ENCODE measurements at regions not wholly inside any gene's neighbourhood (a gene's known extent, or its start where the extent isn't known, plus 50 kb on each side); places are given as distances from the start of the nearest gene placed in this dataset.
"Not testable (repeated sequence)": the region's sequence is repeated elsewhere in the genome, so short reads cannot be mapped to it uniquely, and the experiment has no call there.

DNA sequence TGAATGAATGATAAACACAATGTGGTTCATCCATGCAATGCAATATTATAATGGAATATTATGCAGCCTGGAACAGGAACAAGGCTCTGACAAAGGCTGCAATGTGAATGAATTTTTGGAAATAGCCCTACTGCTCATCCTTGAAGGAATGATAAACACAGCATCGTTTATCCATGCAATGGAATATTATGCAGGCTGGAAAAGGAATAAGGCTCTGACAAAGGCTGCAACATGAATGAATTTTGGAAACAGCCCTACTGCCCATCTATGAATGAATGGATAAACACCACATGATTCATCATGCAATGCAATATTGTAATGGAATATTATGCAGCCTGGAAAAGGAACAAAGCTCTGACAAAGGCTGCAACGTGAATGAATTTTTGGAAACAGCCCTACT lies 159.4 kb downstream of the CRLF2 start:
- DNase-seq: no peak

DNA sequence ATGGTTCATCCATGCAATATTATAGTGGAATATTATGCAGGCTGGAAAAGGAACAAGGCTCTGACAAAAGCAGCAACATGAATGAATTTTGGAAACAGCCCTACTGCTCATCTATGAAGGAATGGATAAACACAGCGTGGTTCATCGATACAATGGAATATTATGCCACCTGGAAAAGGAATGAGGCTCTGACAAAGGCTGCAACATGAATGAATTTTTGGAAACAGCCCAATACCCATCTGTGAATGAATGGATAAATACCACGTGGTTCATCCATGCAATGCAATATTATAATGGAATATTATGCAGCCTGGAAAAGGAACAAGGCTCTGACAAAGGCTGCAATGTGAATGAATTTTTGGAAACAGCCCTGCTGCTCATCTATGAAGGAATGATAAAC lies 160.4 kb downstream of the CRLF2 start:
- no peak for DNase-seq

- DNase-seq: no peak
These were observed 161.0 kb downstream of the CRLF2 start for GRCh38 chrX:1051421-1051820.

GRCh38 chrX:1045680-1046314 lies 166.7 kb downstream of the CRLF2 start:
- no peak for DNase-seq

GRCh38 chrX:1041091-1041490 lies 171.4 kb downstream of the CRLF2 start:
- no peak for DNase-seq

- not testable (repeated sequence) for DNase-seq
These were observed 176.5 kb downstream of the CRLF2 start for GRCh38 chrX:1035931-1036330.

DNA sequence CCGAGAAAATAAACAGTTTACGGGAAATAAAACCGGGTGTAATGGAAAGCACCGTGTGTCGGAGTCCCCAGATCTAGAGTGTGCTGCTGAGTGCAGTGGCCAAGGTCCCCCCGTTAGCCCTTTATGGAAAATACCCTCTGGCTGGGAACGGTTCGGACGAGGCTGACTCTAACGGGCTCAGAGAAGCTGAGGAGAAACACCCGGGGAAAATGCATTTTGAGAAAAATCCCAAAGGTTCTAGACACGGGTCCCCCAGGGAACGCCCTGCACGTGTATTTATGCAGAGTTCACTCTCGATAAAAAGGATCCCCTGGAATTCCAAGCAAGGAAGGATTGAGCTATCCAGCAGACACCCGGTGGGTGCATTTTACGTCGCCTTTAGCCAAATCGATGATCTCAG lies 177.2 kb downstream of the CRLF2 start:
- DNase-seq: no peak

- no peak for DNase-seq
These were observed 177.7 kb downstream of the CRLF2 start for GRCh38 chrX:1034717-1035116.

- DNase-seq: no peak
These were observed 180.7 kb downstream of the CRLF2 start for GRCh38 chrX:1031521-1032430.

GRCh38 chrX:1029494-1029893 lies 183.0 kb downstream of the CRLF2 start:
- DNase-seq: no peak

DNA sequence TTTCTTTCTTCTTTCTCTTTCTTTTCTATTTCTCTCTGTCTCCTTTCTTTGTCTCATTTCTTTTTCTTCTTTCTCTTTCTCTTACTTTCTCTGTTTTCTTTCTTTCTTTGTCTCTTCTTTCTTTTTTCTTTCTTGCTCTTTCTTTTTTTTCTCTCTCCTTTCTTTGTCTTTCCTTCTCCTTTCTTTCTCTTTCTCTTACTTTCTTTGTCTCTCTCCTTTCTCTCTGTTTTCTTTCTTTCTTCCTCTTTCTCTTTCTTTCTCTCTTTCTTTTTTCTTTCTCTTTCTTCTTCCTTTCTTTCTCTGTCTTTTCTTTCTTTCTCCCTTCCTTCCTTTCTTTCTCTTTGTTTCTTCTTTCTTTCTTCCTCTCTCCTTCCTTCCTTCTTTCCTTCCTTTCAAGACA lies 184.8 kb downstream of the CRLF2 start:
- DNase-seq: no peak

- DNase-seq: peak; percentile 12
These were observed 185.3 kb downstream of the CRLF2 start for GRCh38 chrX:1027133-1027532.

DNA sequence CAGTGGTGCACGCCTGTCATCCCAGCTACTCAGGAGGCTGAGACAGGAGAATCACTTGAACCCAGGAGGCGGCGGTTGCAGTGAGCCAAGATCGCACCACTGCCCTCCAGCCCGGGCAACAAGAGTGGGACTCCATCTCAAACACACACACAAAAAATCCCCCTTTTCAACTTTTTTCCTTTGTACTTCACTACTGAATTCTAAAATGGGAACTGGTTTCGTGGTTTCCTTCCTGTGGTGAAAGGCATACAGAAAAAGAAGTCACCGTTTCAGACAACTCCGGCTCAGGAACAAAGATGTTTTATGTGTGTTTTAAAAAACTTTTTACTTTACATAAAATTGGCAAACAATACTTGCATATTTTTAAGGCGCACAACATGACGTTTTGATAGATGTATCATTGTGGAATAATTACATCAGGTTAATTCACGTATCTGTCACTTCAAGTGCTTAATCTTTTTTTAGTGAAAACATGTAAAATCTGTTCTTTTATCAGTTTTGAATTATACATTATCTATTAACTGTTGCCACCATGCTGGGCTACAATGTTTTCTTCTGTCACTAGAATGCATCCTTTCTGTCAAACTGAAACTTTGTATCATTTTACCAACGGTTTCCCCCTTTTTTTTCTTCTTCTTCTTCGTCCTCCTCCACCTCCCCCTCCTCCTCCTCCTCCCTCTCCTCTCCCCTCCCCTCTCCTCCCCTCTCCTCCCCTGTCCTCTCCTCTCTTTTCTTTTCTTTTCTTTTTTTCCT lies 186.0 kb downstream of the CRLF2 start:
- DNase-seq: no peak

DNA sequence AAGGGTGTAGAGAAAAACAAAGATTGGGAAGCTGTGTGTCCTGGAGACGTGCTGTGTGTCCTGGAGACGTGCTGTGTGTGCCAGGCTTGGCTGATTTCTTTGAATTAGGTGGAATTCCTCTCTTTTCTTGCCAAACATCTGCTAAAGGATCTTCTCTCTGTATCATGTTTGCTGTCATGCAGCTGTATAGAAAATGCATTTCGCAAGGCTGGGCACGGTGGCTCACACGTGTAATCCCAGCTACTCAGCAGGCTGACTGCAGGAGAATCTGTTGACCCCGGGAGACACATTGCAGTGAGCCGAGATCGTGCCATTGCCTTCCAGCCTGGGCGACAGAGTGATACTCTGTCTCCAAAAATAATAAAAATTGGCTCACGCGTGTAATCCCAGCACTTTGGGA lies 187.0 kb downstream of the CRLF2 start:
- DNase-seq: no peak

DNA sequence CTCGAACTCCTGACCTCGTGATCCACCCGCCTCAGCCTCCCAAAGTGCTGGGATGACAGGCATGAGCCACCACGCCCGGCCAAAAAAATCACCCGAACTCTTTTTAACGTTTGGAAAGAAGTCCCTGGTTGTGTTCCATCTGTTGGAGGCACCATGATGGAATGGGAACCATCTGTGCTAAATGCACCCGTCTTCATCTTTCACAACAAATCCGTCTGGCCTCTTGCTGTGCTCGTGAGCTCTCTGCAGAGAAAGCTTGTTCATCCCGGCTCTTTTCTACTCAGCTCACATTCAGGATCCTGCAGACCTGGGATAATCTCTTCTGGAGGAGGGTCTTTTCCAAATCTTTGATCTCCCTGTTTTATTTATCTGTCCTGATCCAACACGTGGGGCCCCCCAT lies 188.8 kb downstream of the CRLF2 start:
- DNase-seq: no peak

DNA sequence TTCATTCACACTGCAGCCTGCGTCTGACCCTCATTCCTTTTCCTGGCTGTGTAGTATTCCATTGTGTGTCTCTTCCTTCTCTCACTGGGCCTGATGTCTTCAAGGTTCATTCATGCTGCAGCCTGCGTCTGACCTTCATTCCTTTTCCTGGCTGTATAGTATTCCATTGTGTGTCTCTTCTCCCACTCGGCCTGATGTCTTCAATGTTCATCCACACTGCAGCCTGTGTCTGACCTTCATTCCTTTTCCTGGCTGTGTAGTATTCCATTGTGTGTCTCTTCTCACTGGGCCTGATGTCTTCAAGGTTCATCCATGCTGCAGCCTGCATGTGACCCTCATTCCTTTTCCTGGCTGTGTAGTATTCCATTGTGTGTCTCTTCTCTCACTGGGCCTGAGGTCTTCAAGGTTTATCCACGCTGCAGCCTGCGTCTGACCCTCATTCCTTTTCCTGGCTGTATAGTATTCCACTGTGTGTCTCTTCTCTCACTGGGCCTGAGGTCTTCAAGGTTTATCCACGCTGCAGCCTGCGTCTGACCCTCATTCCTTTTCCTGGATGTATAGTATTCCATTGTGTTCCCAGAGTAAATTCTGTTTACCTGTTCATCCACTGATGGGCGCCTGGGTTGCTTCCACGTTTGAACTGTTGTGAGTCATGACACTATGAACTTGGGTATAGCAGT lies 191.0 kb downstream of the CRLF2 start:
- not testable (repeated sequence) for DNase-seq

DNA sequence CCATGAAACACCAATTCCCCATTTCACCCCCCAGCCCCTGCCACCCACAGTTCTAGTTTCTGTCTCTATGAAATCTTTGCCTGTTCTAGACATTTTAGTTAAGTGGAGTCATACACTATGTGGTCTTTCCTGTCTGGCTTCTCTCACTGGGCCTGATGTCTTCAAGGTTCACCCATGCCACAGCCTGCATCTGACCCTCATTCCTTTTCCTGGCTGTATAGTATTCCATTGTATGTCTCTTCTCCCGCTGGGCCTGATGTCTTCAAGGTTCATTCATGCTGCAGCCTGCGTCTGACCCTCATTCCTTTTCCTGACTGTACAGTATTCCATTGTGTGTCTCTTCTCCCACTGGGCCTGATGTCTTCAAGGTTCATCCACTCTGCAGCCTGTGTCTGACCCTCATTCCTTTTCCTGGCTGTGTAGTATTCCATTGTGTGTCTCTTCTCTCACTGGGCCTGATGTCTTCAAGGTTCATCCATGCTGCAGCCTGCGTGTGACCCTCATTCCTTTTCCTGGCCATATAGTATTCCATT lies 191.7 kb downstream of the CRLF2 start:
- DNase-seq: no peak

DNA sequence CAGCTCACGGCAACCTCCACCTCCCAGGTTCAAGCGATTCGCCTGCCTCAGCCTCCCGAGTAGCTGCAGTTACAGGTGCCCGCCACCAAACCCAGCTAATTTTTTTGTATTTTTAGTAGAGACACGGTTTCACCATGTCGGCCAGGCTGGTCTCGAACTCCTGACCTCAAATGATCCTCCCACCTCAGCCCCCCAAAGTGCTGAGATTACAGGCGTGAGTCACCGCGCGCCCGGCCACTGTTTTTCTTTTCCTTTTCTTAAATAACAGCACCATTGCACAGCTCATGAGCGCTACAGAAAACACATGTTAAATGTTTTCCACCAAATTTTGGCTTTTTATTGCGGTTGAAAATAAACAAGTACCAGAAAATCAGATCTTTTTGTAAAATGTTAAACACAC lies 195.5 kb downstream of the CRLF2 start:
- DNase-seq: not testable (repeated sequence)

DNA sequence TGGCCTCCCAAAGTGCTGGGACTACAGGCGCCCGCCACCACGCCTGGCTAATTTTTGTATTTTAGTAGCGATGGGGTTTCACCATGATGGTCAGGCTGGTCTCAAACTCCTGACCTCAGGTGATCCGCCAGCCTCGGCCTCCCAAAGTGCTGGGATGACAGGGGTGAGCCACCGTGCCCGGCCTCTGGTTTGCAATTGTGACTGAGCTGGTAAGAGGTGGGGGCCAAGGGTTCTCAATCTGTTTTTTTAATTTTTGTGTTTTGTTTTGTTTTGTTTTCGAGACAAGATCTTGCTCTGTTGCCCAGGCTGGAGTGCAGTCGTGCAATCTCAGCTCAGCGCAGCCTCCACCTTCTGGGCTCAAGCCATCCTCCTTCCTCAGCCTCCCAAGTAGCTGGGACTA lies 196.2 kb downstream of the CRLF2 start:
- DNase-seq: not testable (repeated sequence)

GRCh38 chrX:1012678-1013300 lies 199.7 kb downstream of the CRLF2 start:
- peak; percentile 29 for DNase-seq

DNA sequence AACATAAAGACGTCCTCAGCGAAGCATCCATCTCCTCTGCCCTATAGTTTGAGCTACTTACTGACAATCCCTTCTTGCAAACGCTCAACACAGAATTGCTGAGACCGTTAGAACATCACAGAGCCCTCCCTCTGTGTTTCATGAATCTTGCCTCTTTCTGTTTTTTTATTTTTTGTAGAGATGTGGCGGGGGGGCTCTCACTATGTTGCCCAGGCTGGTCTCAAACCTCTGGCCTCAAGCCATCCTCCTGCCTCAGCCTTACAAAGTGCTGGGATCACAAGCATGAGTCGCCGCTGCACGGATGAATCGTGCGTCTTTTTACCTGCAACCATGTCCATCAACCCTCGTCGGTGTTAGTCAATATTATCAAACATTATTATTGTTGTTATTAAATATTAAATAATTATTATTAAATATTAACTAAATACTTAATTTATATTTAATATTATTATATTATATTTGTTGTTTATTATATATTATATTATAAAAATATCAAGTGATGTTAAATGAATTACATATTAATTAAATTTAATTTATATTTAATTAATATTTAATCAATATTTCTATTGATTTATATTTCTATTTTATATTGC lies 200.7 kb downstream of the CRLF2 start:
- peak; percentile 22 for DNase-seq

DNA sequence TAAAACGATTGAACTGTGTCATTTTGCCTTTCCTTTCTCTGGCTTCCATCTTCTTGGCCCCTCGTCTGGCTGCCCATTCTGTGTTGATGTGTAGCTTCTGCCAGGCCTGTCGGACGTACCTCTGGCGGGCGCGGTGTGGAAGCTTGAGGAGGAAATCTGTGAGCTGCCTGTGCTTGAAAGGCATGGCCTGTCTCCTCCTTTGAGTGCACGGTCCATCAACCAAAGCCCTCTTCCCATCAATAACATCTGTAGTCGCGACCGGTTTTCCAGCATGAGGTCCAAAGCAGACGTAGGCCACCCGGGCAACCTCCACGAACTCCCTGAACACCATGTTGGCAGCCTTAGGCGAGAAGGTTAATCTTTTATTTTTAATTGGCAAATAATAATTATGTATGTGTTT lies 202.7 kb downstream of the CRLF2 start:
- no peak for DNase-seq

All from stimulated activated CD4-positive, alpha-beta T cell treated with anti-CD3 and anti-CD28 coated beads, Interleukin-15, amount 100 ng/mL, for 24 hours (primary cell).